Omental fat pad (tissue), 3 donors: ENCODE measurements at regions not wholly inside any gene's neighbourhood (a gene's known extent, or its start where the extent isn't known, plus 50 kb on each side); places are given as distances from the start of the nearest gene placed in this dataset.
"Not testable (repeated sequence)": the region's sequence is repeated elsewhere in the genome, so short reads cannot be mapped to it uniquely, and the experiment has no call there.

Experiments
- ATAC-seq: fragments of 150-250 bp; one replicate; pipeline ENCODE4 v1.9.1; 2016; ENCODE audit warnings: mild to moderate bottlenecking, moderate library complexity; ENCODE audit not compliant: low FRiP score
- DNase-seq: peaks from one replicate; pipeline ENCODE4 v3.0.0-alpha.2; 2019; ENCODE audit warnings: low spot score
- CTCF ChIP-seq, 3 donors: fragments of 450-650 bp; IDR thresholded peaks; one replicate each; pipeline ENCODE4 v1.5.1; 2016 to 2017; ENCODE audit warnings: antibody characterized with exemption in 3 of 3, mild to moderate bottlenecking in 3 of 3, moderate library complexity in 2 of 3

GRCh38 chr7:84941936-84942335 lies 244.9 kb downstream of the SEMA3D start:
- no peak for TF ChIP-seq CTCF (IDR thresholded peaks at IDR 0.05)
- ATAC-seq (no peak), DNase-seq (no peak)

GRCh38 chr7:84941291-84941690 lies 245.6 kb downstream of the SEMA3D start:
- ATAC-seq (no peak), DNase-seq (no peak)
- no peak for TF ChIP-seq CTCF (IDR thresholded peaks at IDR 0.05)

GRCh38 chr7:84939888-84940287 lies 247.0 kb downstream of the SEMA3D start:
- DNase-seq (no peak), ATAC-seq (no peak)
- no peak for TF ChIP-seq CTCF (IDR thresholded peaks at IDR 0.05)

GRCh38 chr7:84939442-84939841 lies 247.4 kb downstream of the SEMA3D start:
- DNase-seq (no peak), ATAC-seq (no peak)
- TF ChIP-seq CTCF (IDR thresholded peaks at IDR 0.05): no peak

- no peak for DNase-seq
- no peak for TF ChIP-seq CTCF (IDR thresholded peaks at IDR 0.05)
- no peak for ATAC-seq
Observed at GRCh38 chr7:84924353-84924752, 262.5 kb downstream of the SEMA3D start.

GRCh38 chr7:84923348-84923747 lies 263.5 kb downstream of the SEMA3D start:
- no peak for DNase-seq
- TF ChIP-seq CTCF (IDR thresholded peaks at IDR 0.05): no peak
- no peak for ATAC-seq

GRCh38 chr7:84921154-84921553 lies 265.7 kb downstream of the SEMA3D start:
- no peak for TF ChIP-seq CTCF (IDR thresholded peaks at IDR 0.05)
- no peak for DNase-seq
- ATAC-seq: no peak

GRCh38 chr7:84916973-84917372 lies 269.9 kb downstream of the SEMA3D start:
- ATAC-seq: not testable (repeated sequence)

More at GRCh38 chr7:84916973-84917372, 269.9 kb downstream of the SEMA3D start:
- DNase-seq: not testable (repeated sequence)
